NCI-H1048 (cell line): ENCODE measurements at regions not wholly inside any gene's neighbourhood (a gene's known extent, or its start where the extent isn't known, plus 50 kb on each side); places are given as distances from the start of the nearest gene placed in this dataset.

Experiments used
- DNase-seq: peaks from one replicate; lab custom pipeline; 2025; lab: John Stamatoyannopoulos, UW

- DNase-seq, result no peak
Measured at GRCh38 chr10:45198486-45199204, 116.8 kb downstream of the OR13A1 start.

GRCh38 chr10:45199205-45199740, 116.1 kb downstream of the OR13A1 start:
- DNase-seq, result no peak

DNA sequence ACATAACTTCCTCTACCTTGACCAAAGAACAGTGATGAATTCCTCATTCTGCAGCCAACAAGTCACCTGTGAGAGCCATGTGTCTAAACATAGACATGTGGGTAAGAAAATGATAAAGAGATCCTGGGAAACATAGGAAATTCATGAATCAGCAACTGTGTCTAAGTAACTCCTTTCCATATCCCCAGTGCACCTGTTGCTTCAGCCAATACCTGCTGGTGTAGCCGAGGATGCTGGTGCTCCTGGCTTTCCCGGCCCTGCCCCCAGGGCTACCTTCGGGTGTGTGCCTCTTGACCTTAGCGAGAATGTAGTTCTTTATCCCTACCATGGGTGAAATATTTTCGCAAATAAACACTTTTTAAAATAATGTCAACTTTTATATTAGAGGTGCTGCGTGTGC, 114.1 kb downstream of the OR13A1 start:
- DNase-seq, result no peak

- no peak for DNase-seq
Measured at GRCh38 chr10:45202242-45202641, 113.2 kb downstream of the OR13A1 start.

DNA sequence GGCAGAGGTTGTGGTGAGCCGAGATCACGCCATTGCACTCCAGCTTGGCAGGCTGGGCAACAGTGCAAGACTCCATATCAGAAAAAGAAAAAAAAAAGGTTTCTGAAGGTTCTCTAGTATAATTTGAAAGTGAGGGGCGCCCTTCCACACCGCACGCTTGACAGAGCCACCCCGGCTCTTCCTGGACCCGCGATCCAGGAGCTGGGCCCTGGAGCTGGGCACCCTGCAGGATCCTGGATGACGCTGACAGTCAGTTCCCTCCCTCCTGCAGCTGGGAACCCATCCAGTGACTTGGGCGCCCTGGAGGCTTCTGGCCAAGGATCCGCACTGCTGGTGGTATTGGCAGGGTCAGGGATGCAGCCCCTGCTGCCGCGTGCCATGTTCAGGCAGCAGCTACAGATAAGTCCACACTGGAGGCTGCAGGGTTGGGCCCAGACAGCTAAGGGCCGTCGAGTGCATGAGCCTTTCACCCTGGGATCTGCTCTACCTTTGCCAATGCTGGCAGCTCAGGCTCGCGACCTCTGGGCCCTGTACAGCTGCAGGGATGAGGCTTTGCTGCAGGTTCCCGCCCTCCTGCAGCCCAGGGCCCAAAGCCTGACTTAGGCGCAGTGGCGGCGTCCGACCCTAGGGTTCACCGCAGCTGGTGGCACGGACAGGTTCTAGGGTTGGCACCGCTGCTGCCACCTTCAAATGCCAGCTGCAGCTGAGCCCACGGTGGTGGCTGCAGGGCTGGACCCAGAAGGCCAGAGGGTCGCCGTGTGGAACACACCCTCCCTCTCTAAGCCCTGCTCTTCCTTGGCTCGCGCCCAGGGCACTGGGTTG, 110.2 kb downstream of the OR13A1 start:
- DNase-seq, result no peak

DNA sequence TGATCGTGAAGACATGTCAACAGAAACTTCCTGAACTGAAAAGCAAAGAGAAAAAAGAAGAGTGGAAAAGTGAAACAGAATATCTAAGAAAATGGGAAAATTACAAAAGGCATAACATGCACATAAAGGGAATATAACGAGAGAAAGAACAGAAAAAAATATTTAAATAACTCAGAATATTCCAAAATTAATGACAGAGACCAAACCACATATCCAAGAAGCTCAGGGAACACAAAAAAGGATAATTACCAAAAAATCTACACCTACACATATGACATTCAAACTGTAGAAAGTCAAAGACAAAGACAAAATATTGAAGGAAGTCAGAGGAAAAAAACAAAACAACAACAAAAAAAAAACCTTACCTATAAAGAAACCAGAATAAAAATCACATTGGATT, 105.5 kb downstream of the OR13A1 start:
- no peak for DNase-seq

DNA sequence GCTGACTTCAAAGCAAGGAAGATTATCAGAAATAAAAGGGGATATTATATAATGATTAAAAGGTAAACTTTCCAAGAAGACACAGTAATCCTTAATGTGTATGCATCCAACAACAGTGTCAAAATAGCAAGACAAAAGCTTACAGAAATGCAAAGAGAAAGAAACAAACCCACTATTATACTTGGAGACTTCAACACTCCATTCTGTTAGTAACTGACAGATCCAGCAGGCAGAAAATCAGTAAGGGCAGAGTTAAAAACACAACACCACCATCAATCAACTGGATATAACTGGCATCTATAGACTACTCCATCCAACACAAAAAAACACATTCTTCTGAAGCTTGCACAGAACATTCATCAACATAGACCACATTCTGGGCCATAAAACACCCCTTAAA, 103.8 kb downstream of the OR13A1 start:
- DNase-seq, result no peak

DNA sequence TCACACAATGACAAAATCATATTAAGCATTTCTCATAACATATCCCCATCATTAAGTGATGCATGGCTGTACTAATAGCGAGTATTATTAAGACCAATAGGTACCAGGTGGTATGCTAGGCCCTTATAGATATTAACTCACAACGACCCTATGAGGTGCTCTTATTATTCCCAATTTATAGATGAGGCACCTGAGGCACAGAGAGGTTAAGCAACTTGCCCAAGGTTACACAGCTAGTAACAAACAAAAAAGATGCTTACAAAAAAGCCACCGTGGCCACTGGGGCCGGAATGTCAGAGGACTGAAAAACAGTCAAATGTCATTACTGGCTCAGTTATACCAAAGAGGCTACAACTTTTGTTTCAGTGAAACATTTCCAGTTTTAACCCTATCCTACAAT, 96.0 kb downstream of the OR13A1 start:
- no peak for DNase-seq

DNA sequence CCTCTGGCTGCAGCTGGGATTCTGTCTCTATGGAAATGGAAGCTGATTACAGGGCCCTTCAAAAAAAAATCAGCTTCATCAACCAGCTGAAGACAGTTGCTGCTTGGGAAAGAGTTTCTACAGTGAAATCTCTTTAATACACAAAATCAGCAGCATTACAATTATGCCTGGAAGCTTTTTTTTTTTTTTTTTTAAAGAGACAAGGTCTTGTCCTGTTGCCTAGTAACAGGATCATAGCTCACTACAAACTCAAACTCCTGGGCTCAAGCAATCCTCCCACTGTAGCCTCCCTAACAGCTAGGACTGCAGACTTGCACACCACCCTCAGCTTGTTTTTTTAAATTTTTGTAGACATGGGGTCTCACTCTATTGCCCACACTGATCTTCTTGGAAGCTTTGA, 94.5 kb downstream of the OR13A1 start:
- DNase-seq, result no peak

GRCh38 chr10:45224219-45224841, 91.1 kb downstream of the OR13A1 start:
- no peak for DNase-seq

- no peak for DNase-seq
Measured at GRCh38 chr10:45227042-45227441, 88.4 kb downstream of the OR13A1 start.

GRCh38 chr10:45227456-45227855, 88.0 kb downstream of the OR13A1 start:
- DNase-seq, result no peak

GRCh38 chr10:45229823-45230222, 85.6 kb downstream of the OR13A1 start:
- no peak for DNase-seq

DNA sequence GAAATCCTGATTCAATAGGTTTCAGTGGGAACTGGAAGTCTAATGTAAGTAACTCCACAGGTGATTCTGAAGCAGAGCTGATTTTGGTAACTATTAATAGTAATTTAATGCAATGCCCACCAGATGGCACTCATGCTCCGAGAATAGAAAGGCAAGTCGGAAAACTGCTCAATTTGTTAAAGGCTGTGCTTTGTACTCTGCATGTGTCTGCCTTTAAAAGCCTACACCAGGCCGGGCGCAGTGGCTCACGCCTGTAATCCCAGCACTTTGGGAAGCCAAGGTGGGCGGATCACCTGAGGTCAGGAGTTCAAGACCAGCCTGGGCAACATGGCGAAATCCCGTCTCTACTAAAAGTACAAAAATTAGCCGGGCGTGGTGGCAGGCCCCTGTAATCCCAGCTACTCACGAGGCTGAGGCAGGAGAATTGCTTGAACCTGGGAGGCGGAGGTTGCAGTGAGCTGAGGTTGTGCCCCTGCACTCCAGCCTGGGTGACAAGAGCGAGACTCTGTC, 80.1 kb downstream of the OR13A1 start:
- DNase-seq, result peak; percentile 57

DNA sequence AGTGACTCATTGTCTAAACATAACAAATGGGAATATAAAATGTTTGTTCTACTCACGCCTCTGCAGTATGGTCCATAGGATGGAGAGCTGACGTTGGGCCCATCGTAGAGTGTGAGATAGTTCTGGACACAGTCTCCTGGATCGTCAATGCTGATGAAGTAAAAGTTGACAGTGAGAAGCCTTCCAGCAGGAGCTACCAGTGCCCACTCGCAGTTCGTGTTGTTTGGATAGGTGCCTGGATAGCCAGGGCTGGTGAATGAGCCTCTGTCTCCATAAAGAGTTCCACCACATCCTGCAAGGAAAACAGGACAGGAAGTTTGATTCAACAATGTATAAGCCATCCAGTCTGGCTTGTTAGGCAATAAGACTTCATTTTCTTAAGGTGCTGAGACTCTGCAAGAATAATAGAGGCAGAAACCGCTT, 79.6 kb downstream of the OR13A1 start:
- DNase-seq, result no peak

- DNase-seq, result no peak
Measured at GRCh38 chr10:45238896-45239295, 76.5 kb downstream of the OR13A1 start.

- no peak for DNase-seq
Measured at GRCh38 chr10:45239642-45240041, 75.8 kb downstream of the OR13A1 start.

DNA sequence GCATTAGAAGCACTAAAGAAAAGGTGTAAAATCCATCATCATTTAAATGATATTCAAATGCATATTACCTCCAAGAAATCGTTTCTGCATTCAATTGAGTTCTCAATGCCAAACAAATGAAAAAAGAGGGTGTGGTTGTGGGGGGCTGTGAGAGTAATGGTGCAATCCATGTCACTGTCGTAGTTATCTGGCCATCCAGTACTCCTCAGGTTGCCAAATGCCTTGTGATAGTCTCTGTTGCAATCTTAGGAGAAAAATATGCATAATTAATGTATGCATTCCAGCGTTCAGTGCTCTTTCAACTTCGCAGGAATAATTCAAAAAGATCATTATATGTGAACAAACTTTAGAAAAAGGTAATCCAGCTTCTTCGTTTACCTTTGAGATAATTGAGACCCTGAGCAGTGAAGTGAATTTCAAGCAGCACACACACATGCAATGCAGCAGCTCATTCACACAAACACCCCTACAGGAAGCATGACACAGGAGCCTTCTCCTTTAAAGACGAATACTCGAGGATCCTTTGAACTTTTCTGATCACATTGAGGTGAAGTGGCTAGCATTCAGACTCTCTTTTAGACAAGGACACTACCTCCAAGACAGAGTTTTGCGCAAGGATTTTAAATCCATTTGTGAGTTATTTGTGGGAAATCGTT, 73.4 kb downstream of the OR13A1 start:
- no peak for DNase-seq

GRCh38 chr10:45243261-45243660, 72.1 kb downstream of the OR13A1 start:
- DNase-seq, result no peak

DNA sequence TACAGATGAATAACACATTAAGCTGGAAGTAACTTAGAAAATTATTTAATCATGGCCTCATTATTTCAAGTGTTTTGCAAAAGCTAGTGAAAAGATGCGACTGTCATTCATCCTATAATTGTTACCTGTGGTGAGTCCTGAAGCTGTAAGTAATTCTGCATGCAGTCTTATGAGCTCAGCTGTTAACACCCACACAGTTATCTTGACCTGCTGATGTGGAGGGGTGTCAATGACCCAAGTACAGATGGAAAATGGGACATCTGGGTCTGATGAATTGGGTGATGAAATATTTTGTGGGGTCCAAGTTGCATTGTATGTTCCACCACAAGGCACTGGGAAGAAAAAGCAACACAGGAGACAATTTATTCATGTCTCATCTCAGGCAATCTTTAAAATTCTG, 68.9 kb downstream of the OR13A1 start:
- DNase-seq, result no peak

GRCh38 chr10:45249978-45250693, 65.3 kb downstream of the OR13A1 start:
- peak; percentile 49 for DNase-seq
